DMS79 treated with DMSO at 0.1 percent for 48 hours (cell line): ENCODE measurements at regions not wholly inside any gene's neighbourhood (a gene's known extent, or its start where the extent isn't known, plus 50 kb on each side); places are given as distances from the start of the nearest gene placed in this dataset.
A peak's percentile ranks its signal among the peaks of the same experiment; 100 is the strongest.
"Not testable (repeated sequence)": the region's sequence is repeated elsewhere in the genome, so short reads cannot be mapped to it uniquely, and the experiment has no call there.

Experiments
- DNase-seq: peaks from one replicate; lab custom pipeline; 2025; lab: John Stamatoyannopoulos, UW

DNA sequence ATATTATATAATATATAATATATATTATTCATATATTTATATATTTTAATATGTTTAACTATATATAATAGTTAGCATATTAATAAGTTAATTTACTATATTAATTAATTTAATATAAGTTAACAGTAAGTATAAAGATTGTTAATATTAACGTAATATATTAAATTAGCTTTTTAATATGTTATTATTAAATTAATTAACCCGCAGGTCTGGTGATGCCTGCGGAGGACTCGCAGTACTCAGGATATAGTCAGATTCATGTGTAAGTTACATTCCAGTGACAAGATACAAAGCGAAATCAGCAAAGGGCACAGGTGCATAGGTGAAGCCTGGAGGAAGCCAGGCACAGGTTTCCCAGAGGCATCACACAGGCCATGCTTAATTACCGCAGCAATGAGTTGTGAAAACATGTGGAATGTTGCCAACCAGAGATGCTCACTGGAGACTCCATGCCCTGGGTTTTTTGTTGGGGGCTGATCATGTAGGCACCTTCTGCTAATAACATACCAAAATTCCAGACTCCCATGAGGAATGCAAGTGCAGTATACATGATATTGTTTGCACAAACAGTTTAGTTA lies 130.4 kb upstream of the MPHOSPH6 start:
- no peak for DNase-seq

DNA sequence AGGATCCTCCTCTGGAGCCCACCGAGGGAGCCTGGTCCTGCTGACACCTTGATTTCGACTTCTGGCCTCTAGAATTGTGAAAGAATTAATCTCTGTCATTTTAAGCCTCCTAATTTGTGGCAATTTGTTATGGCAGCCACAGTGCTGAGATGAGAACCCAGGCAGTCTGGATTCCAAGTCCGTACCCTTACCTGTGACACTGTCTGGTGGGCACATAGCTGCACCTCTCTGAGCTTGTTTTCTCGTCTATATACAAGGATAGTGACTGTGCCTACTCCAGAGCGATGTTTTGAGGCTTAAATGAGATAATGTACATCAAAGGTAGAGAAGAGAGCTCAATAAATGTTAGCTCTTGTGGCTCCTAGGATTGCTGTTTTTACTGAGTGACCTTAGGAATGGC lies 128.4 kb upstream of the MPHOSPH6 start:
- DNase-seq: no peak

DNA sequence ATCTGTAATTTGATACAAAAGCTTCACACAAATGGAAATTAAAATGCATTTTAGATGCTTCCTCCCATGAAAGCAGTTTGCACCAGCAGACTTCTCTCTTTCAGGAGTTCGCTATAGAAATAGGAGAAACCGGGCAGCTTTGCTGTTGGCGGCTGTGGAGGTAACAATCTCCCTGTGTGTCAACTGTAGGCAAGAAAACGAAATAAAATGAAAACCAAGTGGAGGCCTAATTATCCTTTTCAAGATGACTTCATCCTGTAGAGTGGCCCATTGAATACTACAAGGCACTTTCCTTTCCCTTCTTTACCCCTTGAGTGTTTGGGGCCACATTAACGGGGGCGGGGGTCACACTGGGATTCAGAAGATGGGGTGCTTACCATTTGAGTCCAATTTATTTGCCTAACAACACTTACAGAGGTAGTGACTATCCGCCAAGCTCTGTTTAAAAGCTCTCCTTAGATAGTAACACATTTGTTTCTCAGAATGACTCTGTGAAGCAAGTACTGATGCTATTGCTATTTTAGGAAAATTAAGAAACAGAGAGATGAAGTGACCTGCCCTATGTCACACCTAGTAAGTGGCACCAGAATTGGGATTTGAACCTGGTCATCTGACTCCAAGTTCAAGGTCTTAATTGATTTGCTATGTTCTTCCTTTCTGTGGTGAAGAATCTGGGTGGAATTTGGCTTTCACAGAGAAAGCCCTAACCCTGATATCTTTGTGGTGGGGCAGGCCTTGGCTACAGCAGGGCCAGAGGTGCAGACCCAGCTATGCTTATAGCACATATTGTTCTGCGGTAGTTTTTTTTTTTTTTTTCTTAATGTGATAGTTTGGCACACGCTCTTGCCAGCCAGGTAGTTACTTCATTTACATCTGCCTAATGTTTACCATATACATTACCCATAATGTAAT lies 125.5 kb upstream of the MPHOSPH6 start:
- no peak for DNase-seq

- no peak for DNase-seq
These were observed 123.6 kb upstream of the MPHOSPH6 start for GRCh38 chr16:82293671-82294070.

- no peak for DNase-seq
These were observed 117.9 kb upstream of the MPHOSPH6 start for GRCh38 chr16:82287937-82288336.

- no peak for DNase-seq
These were observed 112.6 kb upstream of the MPHOSPH6 start for GRCh38 chr16:82282662-82283061.

DNA sequence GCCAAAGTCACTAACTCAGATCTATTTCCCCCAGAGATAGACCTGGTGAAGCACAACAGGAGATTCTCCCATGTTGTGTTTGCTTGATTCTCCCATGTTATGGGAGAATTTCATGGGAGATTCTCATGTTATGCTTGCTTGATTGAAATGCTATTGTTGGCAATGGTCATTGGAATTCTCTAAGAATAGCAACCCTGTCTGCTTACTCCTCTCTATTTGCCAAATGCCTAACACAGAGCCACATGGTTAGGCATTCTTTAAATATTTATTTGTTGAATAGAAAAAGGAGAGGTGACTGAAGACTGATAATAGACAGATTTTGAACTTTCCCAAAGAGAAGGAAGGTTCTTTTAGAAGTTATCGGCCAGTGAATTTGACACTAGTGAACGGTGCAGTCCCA lies 111.5 kb upstream of the MPHOSPH6 start:
- no peak for DNase-seq

DNA sequence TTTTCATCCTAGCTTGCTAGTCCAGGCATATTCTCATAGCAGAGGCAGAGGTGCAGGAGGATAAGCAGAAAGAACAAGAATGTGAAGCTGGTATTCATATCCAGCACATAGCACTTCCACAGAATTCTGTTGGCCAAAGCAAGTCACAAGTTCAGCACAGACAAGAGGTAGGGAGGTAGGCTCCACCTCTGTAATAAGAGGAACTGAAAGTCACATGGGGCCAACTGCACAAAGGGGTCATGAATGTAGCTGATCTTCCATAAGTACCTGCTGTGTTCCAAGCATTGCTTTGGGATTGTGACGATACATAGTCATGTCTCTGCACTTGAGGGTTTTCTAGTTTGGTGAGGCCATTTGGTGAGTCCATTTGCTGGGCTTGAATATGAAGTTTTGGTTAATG lies 110.8 kb upstream of the MPHOSPH6 start:
- DNase-seq: no peak

GRCh38 chr16:82275349-82275748 lies 105.3 kb upstream of the MPHOSPH6 start:
- DNase-seq: not testable (repeated sequence)

- no peak for DNase-seq
These were observed 101.6 kb upstream of the MPHOSPH6 start for GRCh38 chr16:82271636-82272035.

- not testable (repeated sequence) for DNase-seq
These were observed 97.7 kb upstream of the MPHOSPH6 start for GRCh38 chr16:82267675-82268074.

DNA sequence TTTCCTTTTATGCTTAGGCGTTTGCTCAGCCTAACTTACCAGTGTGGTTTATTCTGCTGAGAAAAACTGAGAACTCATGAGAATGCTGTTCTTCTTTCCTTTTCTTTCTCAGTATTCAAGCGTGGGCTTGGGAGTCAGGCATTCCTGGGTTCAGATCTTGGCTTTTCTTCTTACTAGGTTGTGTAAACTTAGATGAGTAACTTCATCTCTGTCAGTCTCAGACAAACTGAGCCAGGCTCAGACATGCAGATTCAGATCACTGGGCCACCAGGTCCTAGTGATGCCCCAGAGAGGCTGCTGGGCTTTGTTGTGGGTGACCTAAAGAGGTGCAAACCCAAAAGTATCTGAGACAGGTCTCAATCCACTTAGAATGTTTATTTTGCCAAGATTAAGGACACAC lies 95.8 kb upstream of the MPHOSPH6 start:
- DNase-seq: no peak

DNA sequence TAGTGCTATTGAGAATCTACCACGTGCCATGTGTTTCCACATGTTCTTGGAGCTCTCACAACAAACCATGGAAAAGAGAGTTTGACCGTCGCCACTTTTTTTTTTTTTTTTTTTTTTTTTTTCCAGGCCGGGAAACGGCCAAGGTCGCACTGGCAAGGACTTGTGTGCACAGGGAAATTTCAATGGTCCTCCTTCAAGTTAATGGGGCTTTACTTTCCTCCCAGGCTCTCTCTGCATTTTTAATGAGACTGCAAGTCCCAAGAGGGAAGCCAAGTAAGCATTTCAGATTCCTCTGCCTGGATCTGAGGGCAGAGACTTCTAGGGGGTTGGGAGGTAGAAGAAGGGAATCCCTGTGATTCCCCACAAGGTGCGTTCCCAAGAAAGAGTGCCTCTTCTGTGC lies 94.7 kb upstream of the MPHOSPH6 start:
- DNase-seq: no peak

DNA sequence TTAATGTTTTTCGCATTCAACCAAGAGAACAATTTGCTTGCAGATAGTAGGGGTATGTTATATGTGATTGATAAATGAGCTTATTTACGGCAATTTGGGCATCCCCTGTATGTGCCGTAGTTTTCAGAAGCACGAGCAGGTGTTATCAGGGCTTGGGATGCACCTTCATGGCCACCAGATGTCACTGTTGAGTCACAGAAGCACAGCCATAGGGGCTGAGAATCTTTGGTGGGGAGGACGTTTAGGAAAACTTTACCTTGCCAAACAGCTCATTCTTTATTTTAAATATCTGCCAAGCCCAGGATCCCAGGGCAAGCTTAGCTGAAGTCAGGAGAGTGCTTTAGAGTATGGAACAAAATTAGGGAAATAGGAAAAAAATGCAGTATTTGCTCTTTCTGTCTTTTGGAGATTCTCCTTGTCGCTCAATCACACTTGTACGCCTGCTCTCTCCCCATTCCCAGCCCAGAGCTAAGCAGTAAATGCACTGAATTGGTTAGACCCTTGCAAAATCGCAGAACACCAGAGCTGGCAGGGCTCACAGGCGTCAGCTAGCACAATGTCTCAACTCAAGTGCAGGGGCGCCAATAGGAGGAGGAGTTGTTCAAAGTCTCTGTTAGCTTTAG lies 93.6 kb upstream of the MPHOSPH6 start:
- peak; percentile 2 for DNase-seq

- DNase-seq: no peak
These were observed 92.2 kb upstream of the MPHOSPH6 start for GRCh38 chr16:82262244-82262643.

DNA sequence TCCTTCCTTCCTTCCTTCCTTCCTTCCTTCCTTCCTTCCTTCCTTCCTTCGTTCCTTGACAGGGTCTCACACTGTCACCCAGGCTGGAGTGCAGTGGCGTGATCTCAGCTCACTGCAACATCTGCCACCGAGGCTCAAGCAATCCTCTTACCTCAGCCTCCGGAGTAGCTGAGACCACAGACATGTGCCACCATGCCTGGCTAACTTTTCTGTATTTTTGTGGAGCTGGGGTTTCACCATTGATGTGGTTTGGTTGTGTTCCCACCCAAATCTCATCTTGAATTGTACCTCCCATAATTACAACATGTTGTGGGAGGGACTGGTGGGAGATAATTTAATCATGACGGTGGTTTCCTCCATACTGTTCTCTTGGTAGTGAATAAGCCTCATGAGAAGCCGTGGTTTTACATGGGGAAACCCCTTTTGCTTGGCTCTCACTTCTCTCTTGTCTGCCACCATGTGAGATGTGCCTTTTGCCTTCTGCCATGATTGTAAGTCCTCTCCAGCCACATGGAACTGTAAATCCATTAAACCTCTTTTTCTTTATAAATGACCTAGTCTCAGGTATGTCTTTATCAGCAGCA lies 90.3 kb upstream of the MPHOSPH6 start:
- DNase-seq: no peak

- DNase-seq: no peak
These were observed 89.7 kb upstream of the MPHOSPH6 start for GRCh38 chr16:82259731-82260130.

DNA sequence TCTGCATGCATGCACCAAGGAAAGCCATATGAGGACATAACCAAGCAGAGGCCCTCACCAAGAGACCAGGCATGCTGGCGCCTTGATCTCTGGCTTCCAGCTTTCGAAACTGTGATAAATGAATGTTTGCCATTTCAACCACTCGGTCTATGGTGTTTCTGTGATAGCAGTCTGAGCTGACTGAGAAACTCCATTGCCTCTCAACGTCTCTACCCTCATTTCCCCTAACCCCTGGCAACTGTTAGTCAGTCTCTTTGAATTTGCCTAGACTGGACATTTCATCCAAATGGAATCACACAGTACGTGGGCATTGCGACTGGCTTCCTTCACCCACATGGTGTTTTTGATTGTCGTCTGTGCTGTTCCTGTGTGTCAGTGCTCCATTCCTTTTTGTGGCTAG lies 88.0 kb upstream of the MPHOSPH6 start:
- no peak for DNase-seq

DNA sequence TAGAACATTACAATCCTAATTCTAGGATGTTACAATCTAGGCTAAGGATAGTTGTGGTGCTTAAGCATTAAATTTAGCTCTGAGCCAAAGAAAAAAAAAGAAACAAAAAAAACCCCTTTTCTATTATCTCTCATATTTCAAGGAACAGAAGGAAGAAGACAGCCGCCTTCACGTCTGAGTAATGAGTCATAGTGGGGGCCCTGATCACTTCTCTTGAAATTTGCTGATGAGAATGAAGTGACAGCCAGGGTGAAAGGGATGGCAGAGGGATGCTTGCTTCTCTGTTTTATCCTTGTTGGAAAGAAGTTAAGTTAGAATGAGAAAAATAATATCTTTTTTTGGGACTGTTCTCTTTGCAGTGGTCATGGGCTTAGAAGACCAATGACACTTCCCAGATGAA lies 82.6 kb upstream of the MPHOSPH6 start:
- no peak for DNase-seq

DNA sequence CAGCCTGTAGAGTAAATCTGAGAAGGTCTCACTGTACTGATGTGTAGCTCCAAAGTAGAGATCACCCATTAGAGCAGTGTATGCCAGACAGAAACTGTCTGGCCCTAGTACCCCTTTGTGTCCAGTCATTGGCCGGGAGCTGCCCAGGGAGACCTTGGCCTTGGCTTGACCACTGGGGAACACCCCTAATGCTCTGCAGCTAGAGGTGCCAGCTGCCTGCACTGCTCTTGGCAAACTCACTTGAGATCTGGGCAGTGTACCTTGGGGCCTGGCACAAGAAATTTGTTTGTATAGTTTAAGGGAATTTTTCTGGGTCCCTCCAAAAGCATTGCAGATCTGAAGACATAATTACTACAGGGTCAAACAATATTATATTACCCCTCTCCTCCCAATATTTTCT lies 78.7 kb upstream of the MPHOSPH6 start:
- DNase-seq: no peak

- DNase-seq: no peak
These were observed 78.1 kb upstream of the MPHOSPH6 start for GRCh38 chr16:82248012-82248656.

GRCh38 chr16:82242201-82242600 lies 72.2 kb upstream of the MPHOSPH6 start:
- DNase-seq: no peak
